Type B pancreatic cell (in vitro differentiated cells): ENCODE measurements at regions not wholly inside any gene's neighbourhood (a gene's known extent, or its start where the extent isn't known, plus 50 kb on each side); places are given as distances from the start of the nearest gene placed in this dataset.

ENCODE experiments used
- DNase-seq: peaks from one replicate; pipeline ENCODE4 v3.0.0; 2021; ENCODE audit warnings: mixed read lengths; ENCODE audit not compliant: unreplicated experiment; ENCODE audit errors: extremely low spot score
- H3K27ac Mint-ChIP-seq: 2 replicates; pipeline ENCODE4 v1.8.0; 2021; ENCODE audit warnings: mild to moderate bottlenecking, mixed read lengths
- H3K27me3 Mint-ChIP-seq: 2 replicates; pipeline ENCODE4 v1.8.0; 2021; ENCODE audit warnings: mixed read lengths
- H3K36me3 Mint-ChIP-seq: 2 replicates; pipeline ENCODE4 v1.8.0; 2021; ENCODE audit warnings: mixed read lengths
- H3K4me1 Mint-ChIP-seq: one replicate; pipeline ENCODE4 v1.8.0; 2021; ENCODE audit warnings: mixed read lengths; ENCODE audit not compliant: unreplicated experiment
- H3K4me3 Mint-ChIP-seq: 2 replicates; pipeline ENCODE4 v1.8.0; 2021; ENCODE audit warnings: mild to moderate bottlenecking, mixed read lengths
- H3K9me3 Mint-ChIP-seq: 2 replicates; pipeline ENCODE4 v1.8.0; 2021; ENCODE audit warnings: mixed read lengths
- TF ChIP-seq, protein P1 (sequence below): fragments of 200-600 bp; sonication (generic); conservative IDR thresholded peaks from 2 replicates; pipeline ENCODE4 v1.5.0; 2021; ENCODE audit warnings: antibody characterized with exemption, mild to moderate bottlenecking

- Mint-ChIP-seq H3K4me1 (no peaks in the 10 kb centered on the region), H3K36me3 (no peaks in the 10 kb centered on the region), H3K4me3 (no peak overlapping the region), H3K9me3 (no peaks in the 10 kb centered on the region), H3K27me3 (peaks cover 8% of the 10 kb centered on the region), H3K27ac (no peak overlapping the region)
- no peak for DNase-seq
- TF ChIP-seq, protein P1, sequence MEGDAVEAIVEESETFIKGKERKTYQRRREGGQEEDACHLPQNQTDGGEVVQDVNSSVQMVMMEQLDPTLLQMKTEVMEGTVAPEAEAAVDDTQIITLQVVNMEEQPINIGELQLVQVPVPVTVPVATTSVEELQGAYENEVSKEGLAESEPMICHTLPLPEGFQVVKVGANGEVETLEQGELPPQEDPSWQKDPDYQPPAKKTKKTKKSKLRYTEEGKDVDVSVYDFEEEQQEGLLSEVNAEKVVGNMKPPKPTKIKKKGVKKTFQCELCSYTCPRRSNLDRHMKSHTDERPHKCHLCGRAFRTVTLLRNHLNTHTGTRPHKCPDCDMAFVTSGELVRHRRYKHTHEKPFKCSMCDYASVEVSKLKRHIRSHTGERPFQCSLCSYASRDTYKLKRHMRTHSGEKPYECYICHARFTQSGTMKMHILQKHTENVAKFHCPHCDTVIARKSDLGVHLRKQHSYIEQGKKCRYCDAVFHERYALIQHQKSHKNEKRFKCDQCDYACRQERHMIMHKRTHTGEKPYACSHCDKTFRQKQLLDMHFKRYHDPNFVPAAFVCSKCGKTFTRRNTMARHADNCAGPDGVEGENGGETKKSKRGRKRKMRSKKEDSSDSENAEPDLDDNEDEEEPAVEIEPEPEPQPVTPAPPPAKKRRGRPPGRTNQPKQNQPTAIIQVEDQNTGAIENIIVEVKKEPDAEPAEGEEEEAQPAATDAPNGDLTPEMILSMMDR, result no peak
Observed at GRCh38 chr13:42484386-42484785, 89.6 kb upstream of the TNFSF11 start.

DNA sequence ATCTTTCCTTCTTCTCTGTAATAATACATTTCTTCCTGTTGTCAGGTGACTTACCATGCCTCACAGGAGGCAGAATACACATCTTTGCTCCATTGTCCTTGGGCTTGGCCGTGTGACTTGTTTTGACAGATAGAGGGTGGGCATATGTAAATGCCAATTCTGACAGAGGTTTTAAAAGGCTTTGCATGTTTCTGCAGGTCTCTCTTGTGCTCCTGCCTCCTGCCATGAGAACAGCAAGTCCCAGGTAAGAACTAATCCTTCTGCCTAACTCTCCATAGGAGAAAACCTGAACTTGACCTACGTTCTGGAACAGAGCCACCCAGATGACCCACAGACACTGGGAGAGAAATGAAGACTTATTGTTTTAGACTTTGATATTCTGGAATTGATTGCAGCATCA is 88.7 kb upstream of the TNFSF11 start:
- Mint-ChIP-seq H3K36me3 (no peaks in the 10 kb centered on the region), H3K27me3 (peaks cover 8% of the 10 kb centered on the region), H3K4me1 (no peaks in the 10 kb centered on the region), H3K4me3 (no peak overlapping the region), H3K27ac (no peak overlapping the region), H3K9me3 (no peaks in the 10 kb centered on the region)
- no peak for DNase-seq
- TF ChIP-seq, protein P1, result no peak

GRCh38 chr13:42486711-42487198 is 87.2 kb upstream of the TNFSF11 start:
- TF ChIP-seq, protein P1, result no peak
- no peak overlapping the region for H3K27ac Mint-ChIP-seq
- H3K9me3 Mint-ChIP-seq, result no peaks in the 10 kb centered on the region
- no peaks in the 10 kb centered on the region for H3K36me3 Mint-ChIP-seq
- no peak for DNase-seq
- no peak overlapping the region for H3K4me3 Mint-ChIP-seq
- H3K4me1 Mint-ChIP-seq, result no peaks in the 10 kb centered on the region
- H3K27me3 Mint-ChIP-seq, result peaks cover 12% of the 10 kb centered on the region

GRCh38 chr13:42487221-42487620 is 86.7 kb upstream of the TNFSF11 start:
- Mint-ChIP-seq H3K36me3 (no peaks in the 10 kb centered on the region), H3K9me3 (no peaks in the 10 kb centered on the region), H3K27ac (no peak overlapping the region), H3K4me1 (no peaks in the 10 kb centered on the region), H3K27me3 (peaks cover 13% of the 10 kb centered on the region), H3K4me3 (no peak overlapping the region)
- DNase-seq, result no peak
- TF ChIP-seq, protein P1, result no peak

GRCh38 chr13:42490676-42491075 is 83.3 kb upstream of the TNFSF11 start:
- Mint-ChIP-seq H3K4me3 (no peak overlapping the region), H3K4me1 (no peaks in the 10 kb centered on the region), H3K9me3 (no peaks in the 10 kb centered on the region), H3K36me3 (no peaks in the 10 kb centered on the region), H3K27ac (no peak overlapping the region), H3K27me3 (peaks cover 13% of the 10 kb centered on the region)
- TF ChIP-seq, protein P1, result no peak
- DNase-seq, result no peak

DNA sequence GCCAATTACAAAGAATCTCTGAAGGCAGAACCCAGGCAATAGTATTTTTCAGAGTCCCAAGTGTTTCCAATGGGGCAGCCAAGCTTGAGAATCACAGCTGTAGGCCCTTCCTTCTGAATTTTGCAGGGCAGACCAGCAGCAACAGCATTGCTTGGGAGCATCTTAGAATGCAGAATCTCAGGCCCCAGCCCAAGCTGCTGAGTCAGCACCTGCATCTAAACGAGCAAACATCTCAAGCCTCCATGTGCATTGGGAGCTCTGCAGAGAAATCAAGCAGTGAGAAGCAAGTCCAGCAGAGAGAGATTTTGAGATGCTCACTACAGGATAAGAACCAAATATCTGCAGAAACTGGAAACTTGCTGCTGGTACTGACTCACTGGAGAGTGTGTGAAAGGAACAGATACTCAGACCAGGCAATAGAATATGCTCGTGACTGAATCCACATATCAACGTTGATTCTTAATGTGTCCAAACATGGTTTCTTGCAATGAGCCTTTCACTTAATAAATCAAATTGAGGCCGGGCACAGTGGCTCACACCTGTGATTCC is 81.5 kb upstream of the TNFSF11 start:
- no peak for DNase-seq
- TF ChIP-seq, protein P1, result no peak
- Mint-ChIP-seq H3K36me3 (no peaks in the 10 kb centered on the region), H3K9me3 (no peaks in the 10 kb centered on the region), H3K27ac (no peak overlapping the region), H3K4me3 (no peak overlapping the region), H3K4me1 (no peaks in the 10 kb centered on the region), H3K27me3 (peaks cover 17% of the 10 kb centered on the region)
